ENCODE measurements at regions not wholly inside any gene's neighbourhood (a gene's known extent, or its start where the extent isn't known, plus 50 kb on each side); places are given as distances from the start of the nearest gene placed in this dataset.

DNA sequence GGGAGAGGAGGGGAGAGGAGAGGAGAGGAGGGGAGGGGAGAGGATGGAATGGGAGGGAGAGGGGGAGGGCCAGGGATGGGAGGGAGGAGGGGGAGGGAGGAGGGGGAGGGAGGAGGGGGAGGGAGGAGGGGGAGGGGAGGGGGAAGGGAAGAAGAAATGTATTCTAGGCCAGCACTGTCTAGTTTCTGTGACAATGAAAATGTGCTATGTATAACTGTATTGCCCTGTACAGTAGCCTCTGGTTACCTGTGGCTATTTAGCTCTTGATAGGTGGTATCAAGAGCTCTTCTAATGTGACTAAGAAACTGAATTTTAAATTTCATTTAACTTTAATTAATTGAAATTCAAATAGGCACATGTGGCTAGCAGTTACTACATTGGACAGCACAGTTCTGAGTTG is 143.1 kb downstream of the BTC start:
- DNase-seq, result no peak

DNA sequence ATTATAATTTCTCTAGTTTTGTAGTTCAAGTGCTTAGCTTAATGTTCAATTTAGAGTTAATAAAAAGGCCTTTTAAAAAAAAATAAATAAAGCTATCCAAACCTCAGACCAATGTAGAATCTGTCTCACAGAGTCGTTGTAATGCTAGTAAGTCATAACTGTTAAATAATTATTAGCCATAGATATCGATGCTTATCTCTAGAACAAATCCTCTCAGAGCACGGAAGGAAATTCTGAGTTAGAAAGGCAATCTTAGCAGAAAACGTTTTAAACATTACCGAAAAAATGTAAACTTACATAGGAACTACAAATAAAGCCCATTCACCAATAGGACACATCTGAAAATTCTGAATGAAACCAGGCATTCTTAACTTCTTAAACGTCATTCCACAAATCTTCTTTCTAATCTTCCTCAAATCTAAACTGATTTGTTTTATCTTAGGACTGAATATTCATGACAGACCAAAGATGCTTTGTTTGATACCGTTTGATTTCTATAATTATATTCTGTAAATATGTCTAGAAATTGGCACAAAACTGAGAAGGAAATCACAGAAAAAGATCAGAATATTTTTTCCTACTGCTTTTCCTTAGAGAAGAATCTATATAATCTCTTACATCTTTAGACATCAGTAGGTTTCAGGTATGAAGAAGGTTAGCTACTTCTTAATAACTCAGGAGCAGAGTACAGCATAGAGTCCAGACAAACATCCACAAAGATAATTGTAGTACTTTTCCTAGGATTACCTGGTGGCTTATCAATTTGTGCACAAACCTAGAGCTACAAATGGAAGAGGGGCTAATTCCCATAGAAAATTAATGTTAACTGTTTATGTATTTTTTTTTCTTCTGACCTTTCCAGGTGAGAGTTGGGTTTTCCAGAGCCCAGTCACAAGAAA is 140.7 kb downstream of the BTC start:
- DNase-seq, result no peak

DNA sequence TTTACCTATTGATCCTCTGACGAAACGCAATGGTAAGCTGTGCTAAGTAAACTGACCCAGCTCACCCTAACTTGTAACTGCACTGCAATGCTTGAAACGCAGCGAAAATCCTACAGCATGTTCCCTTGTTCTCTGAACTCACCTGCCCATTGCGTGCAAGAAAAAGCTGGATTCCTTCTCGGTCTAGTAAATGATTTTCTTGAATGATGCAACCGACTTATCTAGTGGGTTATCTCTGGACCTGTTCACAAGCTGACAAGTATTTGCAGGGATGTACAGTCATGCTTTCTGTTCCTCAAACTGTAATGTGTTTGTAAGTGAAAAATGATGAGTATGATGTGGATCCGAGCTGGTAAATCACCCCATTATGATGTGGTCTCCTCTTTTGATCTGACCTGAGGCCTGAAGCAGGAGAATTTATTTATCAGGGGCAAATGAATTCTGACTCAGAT is 140.1 kb downstream of the BTC start:
- peak in 1 of 2 donors; percentile 38 for DNase-seq

DNA sequence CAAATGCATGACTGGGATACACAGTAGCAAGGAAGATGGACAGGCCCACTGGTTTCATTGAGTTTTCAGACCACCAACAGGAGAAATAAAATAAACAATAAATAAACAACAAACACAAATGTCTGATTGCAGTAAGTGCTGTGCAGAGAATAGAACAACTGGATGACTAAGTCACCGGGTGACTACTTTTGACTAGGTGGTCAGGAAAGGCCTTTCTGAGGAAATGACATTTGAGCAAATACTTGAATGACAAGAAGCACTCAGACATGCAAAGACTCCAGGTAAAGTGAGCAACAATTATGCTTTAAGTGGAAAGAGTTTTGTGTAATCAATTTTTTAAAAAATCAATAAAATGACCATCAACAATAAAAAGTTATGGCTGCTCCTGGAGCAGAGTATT is 137.7 kb downstream of the BTC start:
- DNase-seq, result no peak

DNA sequence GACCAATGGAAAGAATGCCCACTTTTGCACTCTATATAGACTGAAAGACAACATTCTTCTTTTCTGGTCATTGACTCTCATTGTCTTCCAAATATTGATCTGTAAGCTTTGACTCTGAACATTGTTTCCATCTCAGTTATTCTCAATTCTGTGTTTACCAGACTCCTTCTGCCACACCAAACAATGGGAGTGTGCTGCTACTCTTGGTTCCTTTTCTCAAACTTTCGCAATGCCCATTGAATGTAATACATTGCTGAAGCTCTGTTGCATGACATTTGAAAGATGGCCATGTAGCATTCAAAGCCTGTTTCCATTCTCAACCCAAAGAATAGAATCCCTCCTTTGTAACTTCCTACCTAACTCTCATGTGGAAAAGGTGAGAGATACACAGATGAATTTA is 136.2 kb downstream of the BTC start:
- peak; percentile 48 to 67 for DNase-seq

DNA sequence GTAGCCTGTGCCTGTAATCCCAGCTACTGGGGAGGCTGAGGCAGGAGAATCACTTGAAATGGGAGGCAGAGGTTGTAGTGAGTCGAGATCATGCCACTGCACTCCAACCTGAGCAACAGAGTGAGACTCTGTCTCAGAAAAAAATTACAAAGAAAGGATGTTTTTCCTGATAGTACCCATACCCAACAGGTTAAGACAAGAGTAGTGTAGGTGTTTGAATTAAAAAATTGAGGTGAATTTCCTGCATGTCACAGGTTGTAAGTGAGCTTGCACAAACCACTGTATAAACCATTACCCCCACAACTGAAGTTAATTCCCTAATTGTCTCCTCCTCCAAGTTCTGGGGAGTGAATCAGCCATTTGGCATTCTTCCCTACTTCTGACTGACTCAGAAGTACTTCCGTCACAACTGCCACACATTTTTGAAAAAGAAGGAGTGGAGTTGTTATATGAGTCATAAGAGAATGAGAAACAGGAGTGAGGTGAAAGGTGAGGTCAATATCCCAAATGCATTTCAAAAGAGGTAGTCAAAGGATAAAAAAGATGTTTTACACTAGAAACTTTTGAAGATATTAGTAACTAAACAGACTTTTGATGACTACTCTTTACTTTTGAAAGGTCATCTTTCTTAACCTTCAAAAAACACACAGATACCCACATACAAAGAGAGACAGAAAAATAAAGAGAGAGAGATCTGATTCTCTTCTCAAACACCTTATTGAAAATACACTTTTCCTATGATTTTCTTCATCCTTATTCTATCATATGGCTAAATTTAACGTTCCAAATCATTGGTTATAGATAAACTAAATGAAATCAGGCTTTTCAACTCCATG is 134.5 kb downstream of the BTC start:
- DNase-seq, result peak; percentile 84 to 87

DNA sequence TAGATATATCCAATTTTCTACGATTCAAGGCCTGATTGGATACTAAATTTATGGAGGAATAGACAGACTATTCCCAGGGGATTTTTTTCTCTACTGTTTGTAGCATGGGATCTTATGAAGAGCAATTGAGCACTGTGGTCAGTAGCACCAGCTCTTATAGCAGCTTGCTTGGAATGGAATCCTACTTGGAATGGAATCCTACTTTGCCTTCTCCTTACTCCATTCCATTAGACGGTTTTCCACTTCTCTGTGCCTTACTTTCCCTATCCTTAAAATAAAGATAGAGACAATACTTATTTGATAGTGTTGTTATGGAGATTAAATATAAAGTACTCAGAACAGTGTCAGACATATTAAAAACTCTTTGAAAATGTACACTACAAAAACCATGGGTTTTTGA is 133.5 kb downstream of the BTC start:
- no peak for DNase-seq

DNA sequence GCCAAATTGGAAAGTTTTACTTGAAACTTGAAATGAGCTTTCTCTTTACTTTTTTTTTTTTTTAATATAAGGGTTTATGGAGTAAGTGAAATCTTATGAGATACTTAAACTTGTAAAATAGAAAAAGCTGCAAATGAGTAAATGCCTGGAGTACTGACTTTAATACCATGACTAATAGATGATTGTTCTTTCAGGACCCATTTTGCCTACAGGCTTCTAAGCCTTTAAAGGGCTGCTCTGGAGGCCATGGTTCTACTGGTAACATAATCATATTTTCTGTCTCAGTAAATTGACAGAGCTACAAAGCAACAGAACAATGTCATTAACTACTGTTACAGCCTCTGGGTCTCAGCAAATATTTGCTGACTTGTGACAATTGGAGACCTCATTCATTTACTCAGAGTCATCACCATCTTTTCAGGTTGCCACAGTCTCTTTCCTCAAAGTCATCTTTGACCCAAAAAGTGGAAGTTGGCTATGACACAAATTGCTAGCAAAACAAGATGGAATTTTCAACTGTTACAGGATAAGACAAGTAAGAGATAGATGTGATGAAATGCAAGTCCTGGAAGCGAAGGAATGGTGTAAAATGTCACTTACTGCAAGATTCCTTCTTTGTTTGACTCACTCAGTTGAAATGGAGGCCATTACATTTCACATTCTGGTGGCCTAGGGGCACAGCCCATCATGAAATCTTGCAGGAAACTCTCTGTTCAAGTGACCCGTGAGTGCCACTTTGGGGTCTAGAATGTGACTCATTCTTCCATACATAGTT is 132.7 kb downstream of the BTC start:
- peak; percentile 47 to 48 for DNase-seq

DNA sequence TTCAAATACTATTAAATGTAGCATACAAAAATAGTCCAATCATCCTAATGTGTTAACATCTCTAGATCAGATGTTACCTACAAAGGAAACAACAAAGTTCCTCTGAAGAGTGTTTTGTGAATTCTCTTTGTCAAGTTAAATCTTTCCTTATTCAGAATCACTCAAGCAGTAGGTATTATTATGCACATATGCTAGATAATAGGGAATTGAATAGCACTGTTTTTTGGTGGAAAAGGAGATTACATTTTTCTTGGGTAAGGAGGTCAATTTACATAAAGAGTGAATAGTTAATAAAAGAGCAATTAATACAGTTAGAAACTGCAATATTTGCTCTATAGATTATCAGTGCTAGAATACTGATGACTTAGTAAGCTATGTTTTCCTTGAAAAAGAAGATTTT is 130.7 kb downstream of the BTC start:
- DNase-seq, result no peak

DNA sequence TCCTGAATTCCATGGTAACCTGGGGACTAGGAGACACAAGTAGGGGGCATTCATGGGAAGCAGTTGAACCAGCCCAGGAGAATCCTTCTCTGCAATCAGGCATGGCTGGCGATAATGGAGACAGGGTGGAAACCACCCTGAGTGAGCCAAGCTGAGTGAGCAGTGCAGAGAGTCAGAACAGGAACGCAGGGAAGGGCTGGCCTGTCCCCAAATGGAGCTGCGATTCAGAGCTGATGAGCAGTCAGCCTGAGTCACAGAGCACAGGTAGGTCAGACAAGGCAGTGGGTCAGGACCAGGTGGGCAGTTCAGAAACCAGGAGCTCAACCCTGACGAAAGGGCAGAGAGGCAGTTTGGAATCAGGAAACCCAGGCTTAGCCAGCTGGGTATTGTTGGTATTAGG is 129.0 kb downstream of the BTC start:
- no peak for DNase-seq

DNA sequence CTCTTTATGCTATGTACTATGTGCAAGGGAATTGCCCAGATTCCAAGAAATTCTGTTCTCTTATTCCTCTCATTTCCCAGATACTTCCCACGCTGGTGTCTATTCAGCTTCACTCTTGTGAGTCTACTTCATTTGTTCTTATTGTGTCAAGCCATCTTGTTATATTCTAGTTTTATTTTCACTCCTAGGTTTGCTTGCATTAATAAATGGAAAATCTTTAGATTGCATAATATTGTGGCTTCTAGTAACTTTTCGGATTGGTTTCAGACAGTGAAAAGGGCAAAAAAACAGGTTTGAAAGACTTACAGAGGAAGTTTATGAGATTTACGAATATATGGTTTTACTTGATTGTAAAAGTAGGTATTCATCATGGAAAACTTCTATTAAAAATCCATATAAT is 128.4 kb downstream of the BTC start:
- DNase-seq, result peak; percentile 19 to 24

DNA sequence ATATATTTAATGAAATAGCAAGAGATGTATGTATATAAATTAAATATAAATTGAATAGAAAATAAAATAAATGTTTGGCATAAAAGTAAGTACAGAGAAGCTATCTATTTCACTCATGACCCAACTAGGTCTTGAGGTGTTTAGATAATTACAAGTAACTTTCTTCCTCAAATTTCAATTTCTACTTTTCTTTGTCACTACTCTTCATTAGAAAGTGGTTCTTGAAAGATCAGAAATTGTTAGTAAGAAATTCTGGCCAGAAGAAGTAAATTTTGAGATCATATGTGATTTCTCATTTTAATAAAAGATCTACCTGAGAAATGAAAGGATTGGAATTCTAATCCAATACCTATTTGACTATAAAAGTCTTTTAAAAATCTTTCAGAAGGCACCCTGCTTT is 126.9 kb downstream of the BTC start:
- DNase-seq, result no peak

DNA sequence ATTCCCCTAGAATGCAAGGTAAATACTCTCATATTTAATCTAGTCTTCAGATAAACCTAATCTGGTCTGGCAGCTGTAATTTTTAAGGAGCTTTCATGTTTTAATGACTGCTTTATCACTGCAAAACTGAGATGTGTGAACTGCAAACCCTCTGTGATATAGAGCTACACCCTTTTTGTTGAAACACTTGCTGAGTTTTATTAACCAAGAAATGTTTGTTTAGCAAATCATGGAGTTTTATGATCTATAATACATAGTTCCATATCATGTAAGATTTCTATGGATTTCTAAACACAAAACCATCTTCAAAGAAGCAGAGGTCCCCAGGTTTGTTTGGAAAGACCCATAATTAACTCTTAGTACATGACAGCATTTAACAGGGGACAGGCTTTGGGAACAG is 126.4 kb downstream of the BTC start:
- no peak for DNase-seq

DNA sequence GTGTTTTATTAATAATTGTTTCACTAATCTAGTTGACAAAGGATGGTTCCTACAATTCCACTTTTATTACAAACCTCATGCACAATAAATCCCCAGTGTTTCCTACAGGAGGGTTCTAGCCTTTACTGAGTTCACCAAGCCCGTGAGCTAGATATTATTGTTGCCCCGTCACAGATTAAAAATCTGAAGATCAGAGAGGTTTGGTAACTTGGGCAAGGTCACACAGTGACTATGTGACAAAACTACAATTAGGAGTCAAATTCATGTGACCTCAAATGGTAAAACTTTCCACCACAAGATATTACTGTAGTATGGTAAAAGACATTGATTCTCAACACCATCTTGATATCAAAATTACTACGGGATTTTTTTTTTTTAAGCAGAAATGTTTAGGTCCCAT is 124.6 kb downstream of the BTC start:
- DNase-seq, result no peak

DNA sequence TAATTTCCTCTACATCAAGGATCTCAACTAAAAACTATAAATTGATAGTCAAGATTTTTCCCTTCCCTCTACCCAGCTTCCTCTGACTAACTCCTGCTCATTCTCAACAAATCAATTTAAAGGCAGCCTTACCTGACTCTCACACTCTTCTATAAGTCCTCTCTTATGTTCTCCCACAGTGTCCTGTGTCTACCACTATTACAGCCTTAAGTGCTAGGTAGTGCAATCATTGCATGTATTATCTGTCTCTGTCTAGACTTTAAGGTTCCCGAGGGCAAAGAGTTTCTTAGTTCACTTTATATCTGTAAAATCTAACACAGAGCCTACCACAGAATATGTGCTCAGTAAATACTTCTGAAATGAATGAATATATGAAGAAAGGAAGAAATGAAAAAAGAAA is 123.7 kb downstream of the BTC start:
- no peak for DNase-seq

DNA sequence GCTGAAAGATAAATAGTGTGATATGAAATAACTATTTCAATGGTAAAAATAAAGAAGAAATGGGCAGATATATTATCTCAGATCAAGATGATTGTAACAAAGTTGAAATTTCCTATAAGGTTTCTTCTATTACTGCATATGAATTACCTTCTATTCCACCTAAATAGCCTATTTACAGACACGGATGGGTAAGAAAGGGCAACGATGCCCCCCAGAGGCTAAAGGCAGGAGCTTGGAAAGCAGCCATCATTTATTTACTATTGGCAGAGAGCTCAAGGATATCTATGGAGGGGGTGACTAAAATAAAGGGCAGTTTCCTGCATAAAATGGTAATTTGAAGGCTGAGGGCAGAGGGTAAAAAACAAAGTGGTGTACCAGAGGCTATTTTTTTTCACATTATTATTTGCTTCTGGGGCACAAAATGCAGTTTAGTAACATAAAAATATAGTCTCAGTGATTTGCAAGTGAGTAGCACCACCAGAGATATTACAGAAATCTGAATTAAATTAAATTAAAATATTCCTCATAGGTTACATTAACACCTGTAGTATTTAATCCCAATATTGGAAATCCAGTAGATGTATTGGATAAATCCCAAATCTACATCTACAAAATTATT is 123.1 kb downstream of the BTC start:
- peak; percentile 42 to 86 for DNase-seq

DNA sequence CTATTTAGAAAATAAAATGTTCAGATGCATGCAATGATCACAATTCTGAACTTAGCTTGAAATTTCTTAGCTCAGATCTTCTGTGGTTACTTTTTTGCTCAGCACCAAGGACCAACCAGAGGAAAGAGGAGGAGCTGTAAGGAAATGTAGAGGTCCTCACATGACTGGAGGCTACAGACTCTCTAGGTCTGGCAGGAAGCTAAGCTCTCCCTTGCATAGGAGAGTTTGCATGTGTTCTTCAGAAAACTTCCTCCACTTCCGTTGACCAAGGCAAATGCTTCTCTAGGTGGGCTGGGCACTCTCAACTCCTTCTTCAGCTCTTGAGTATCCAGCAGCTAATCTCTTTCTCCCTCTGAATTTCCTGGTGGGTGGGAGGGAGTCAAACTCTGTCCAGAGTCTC is 119.6 kb downstream of the BTC start:
- DNase-seq, result no peak

DNA sequence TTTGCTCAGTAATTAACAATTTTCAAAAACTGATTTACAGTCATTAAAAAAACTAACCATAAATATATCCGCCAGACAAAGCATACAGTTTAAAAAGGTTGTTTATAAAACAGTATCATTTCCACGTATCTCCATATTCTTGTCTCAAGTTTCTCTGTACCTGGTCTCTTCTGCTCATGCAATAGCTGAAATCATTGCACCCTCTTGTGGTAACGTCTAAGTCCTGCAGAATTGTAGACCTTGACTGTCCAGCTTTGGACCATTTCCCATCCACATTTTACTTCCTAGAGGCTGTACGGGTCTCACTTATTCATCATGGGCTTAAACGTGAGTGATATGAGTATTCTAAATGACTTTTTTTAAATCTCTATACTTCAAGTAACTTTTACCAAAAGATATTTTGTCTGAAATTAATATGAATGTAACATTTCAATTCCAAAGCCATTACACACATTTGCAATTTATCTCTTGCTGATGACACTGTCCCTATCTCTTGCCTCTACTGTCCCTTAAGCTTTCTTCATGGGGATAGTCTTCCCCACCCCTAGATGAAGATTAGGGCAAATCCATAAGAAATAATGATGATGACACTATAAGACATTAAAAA is 118.5 kb downstream of the BTC start:
- peak; percentile 12 to 61 for DNase-seq

DNA sequence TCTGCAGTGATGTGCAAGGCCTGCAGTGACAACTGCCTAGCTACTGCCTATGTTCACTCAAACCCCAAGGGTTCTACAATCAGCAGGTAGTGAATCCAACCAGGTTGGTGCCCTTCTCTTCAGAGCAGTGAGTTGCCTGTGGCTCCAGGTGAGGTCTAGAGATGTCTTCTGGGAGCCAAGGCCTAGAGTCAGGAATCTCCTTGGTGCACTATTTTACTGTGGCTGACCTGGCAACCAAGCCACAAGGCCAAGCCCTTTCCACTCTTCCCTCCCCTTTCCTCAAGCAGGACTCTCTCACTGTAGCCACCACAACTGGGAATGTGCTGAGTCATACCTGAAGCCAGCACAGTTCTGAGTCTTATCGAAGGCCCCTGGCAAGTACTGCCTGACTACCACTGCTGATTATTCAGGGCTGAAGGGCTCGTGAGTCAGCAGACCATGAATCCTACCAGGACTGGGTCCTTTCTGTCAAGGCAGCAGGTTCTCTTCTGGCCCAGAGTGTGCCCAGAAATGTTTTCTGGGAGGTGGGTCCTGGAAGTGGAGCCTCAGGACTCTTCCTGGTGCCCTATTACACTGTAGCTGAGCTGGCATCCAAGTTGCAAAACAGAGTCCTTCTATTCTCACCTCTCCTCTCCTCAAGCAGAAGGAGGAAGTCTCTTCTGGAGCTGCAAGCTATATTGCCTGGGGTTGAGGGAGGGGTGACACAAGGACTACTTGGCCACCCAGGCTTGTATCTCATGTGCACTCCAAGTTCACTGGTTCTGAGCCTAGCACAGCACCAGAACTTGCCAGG is 111.6 kb downstream of the BTC start:
- no peak for DNase-seq

DNA sequence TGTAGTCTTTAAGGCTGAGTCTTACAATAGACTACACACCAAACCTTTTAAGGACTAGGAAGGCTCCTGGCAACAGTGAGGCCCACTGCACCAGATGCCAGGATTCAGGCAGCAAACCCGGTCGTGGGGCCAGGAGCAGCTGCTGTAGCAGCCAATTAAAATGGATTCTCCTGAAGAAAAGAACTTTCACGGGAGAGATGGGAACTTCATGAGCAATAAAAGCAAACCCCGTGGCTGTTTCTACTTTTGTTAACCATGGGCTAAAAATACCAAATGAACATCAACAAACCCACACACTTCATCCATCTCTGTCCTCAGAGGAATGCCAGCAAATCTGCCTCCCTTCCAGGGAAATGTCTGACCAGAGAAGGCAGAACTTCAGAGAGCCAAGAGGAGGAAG is 101.4 kb downstream of the BTC start:
- no peak for DNase-seq
